HEK293 (cell line): ENCODE measurements at regions not wholly inside any gene's neighbourhood (a gene's known extent, or its start where the extent isn't known, plus 50 kb on each side); places are given as distances from the start of the nearest gene placed in this dataset.

ENCODE experiments used
- CTCF ChIA-PET: fragments of 350-600 bp; formaldehyde crosslinking; extraction: SDS; loops from one replicate; lab custom pipeline; 2021; ENCODE audit warnings: antibody characterized with exemption; lab: Yijun Ruan, JAX
- POLR2A ChIA-PET: fragments of 300-600 bp; formaldehyde crosslinking; extraction: SDS; loops from one replicate; lab custom pipeline; 2020; ENCODE audit warnings: antibody characterized with exemption, inconsistent platforms; lab: Yijun Ruan, JAX
- H3K27ac ChIP-seq: fragments of 200-500 bp; sonication (Bioruptor generic); 2 replicates; pipeline ENCODE4 v1.5.1; 2014; ENCODE audit warnings: low read depth, low read length, control low read depth, inconsistent platforms; ENCODE audit errors: extremely low read depth
- H3K36me3 ChIP-seq, 2 experiments: fragments of 200-500 bp in 1 of 2; sonication (Bioruptor generic) in 1 of 2; 1 replicate in 1 of 2; 2 replicates in 1 of 2; pipeline ENCODE4 v1.5.1; 2014 to 2017; ENCODE audit warnings: inconsistent platforms in 2 of 2, low read length in 2 of 2; ENCODE audit not compliant: control insufficient read depth in 2 of 2, insufficient read depth in 1 of 2
- H3K4me1 ChIP-seq: fragments of 200-500 bp; sonication (Bioruptor generic); 2 replicates; pipeline ENCODE4 v1.5.1; 2014; ENCODE audit warnings: mild to moderate bottlenecking, low read length, inconsistent platforms; ENCODE audit not compliant: control insufficient read depth, insufficient read depth
- H3K4me3 ChIP-seq: 2 replicates; pipeline ENCODE4 v1.5.1; 2011; ENCODE audit warnings: low read depth, mild to moderate bottlenecking, control low read depth, low read length, moderate library complexity
- H3K9me3 ChIP-seq: fragments of 200-500 bp; sonication (Bioruptor generic); 2 replicates; pipeline ENCODE4 v1.5.1; 2014; ENCODE audit warnings: low read depth, low read length, inconsistent platforms; ENCODE audit not compliant: control insufficient read depth, insufficient read depth
- GLI2 ChIP-seq: fragments of 450-650 bp; formaldehyde crosslinking; IDR thresholded peaks from 2 replicates; pipeline ENCODE4; 2017; ENCODE audit warnings: missing biosample characterization, missing genetic modification characterization, low read depth, borderline replicate concordance
- IKZF3 ChIP-seq: fragments of 450-650 bp; IDR thresholded peaks from 2 replicates; pipeline ENCODE4 v1.5.0; 2018; ENCODE audit warnings: missing biosample characterization, mild to moderate bottlenecking, missing genetic modification characterization, moderate library complexity
- MEIS1 ChIP-seq: sonication (generic); formaldehyde crosslinking; IDR thresholded peaks from 2 replicates; pipeline ENCODE4 v1.8.1; 2022; ENCODE audit warnings: missing genetic modification reagents, mild to moderate bottlenecking, borderline replicate concordance
- SALL2 ChIP-seq: fragments of 450-650 bp; formaldehyde crosslinking; IDR thresholded peaks from 2 replicates; pipeline ENCODE4 v1.5.0; 2017; ENCODE audit warnings: missing biosample characterization, mild to moderate bottlenecking, missing genetic modification characterization, borderline replicate concordance
- SP3 ChIP-seq: fragments of 450-650 bp; formaldehyde crosslinking; IDR thresholded peaks from 2 replicates; pipeline ENCODE4 v1.5.1; 2016; ENCODE audit warnings: missing biosample characterization, missing genetic modification characterization
- ZFP37 ChIP-seq: fragments of 450-650 bp; formaldehyde crosslinking; IDR thresholded peaks from 2 replicates; pipeline ENCODE4 v1.5.1; 2016; ENCODE audit warnings: missing biosample characterization, missing genetic modification characterization
- ZNF133 ChIP-seq: fragments of 450-650 bp; formaldehyde crosslinking; IDR thresholded peaks from 2 replicates; pipeline ENCODE4 v1.5.1; 2016; ENCODE audit warnings: missing biosample characterization, missing genetic modification characterization
- ZNF292 ChIP-seq: fragments of 450-650 bp; formaldehyde crosslinking; IDR thresholded peaks from 2 replicates; pipeline ENCODE4 v1.5.1; 2016; ENCODE audit warnings: low read depth, missing biosample characterization, missing genetic modification characterization, borderline replicate concordance
- ZNF311 ChIP-seq: fragments of 450-650 bp; formaldehyde crosslinking; IDR thresholded peaks from 2 replicates; pipeline ENCODE4 v1.5.1; 2017; ENCODE audit warnings: missing biosample characterization, missing genetic modification characterization, borderline replicate concordance
- ZNF341 ChIP-seq: fragments of 450-650 bp; formaldehyde crosslinking; IDR thresholded peaks from 2 replicates; pipeline ENCODE4; 2016; ENCODE audit warnings: low read depth, missing biosample characterization, missing genetic modification characterization
- ZNF391 ChIP-seq: fragments of 450-650 bp; formaldehyde crosslinking; IDR thresholded peaks from 2 replicates; pipeline ENCODE4 v1.5.1; 2016; ENCODE audit warnings: low read depth, missing biosample characterization, missing genetic modification characterization, borderline replicate concordance
- ZNF701 ChIP-seq: fragments of 450-650 bp; formaldehyde crosslinking; IDR thresholded peaks from 2 replicates; pipeline ENCODE4 v1.5.1; 2016; ENCODE audit warnings: missing biosample characterization, missing genetic modification characterization
- ZNF707 ChIP-seq: fragments of 450-650 bp; formaldehyde crosslinking; IDR thresholded peaks from 2 replicates; pipeline ENCODE4 v1.5.1; 2016; ENCODE audit warnings: missing biosample characterization, missing genetic modification characterization
- ZNF785 ChIP-seq: fragments of 450-650 bp; formaldehyde crosslinking; IDR thresholded peaks from 2 replicates; pipeline ENCODE4 v1.5.1; 2016; ENCODE audit warnings: missing biosample characterization, missing genetic modification characterization
- TF ChIP-seq, protein P1 (sequence below): fragments of 450-650 bp; formaldehyde crosslinking; optimal IDR thresholded peaks from 2 replicates; pipeline ENCODE3; 2016; ENCODE audit warnings: missing biosample characterization, mild to moderate bottlenecking, missing genetic modification characterization
- TF ChIP-seq, protein P2 (sequence below): fragments of 450-650 bp; formaldehyde crosslinking; IDR thresholded peaks from 2 replicates; pipeline ENCODE4 v1.5.1; 2016; ENCODE audit warnings: missing biosample characterization, missing genetic modification characterization
- TF ChIP-seq, protein P3 (sequence below): fragments of 450-650 bp; formaldehyde crosslinking; IDR thresholded peaks from 2 replicates; pipeline ENCODE4 v1.5.1; 2017; ENCODE audit warnings: missing biosample characterization, missing genetic modification characterization
- TF ChIP-seq, protein P4 (sequence below): fragments of 450-650 bp; formaldehyde crosslinking; IDR thresholded peaks from 2 replicates; pipeline ENCODE4 v1.5.1; 2016; ENCODE audit warnings: missing biosample characterization, missing genetic modification characterization
- TF ChIP-seq, protein P5 (sequence below): fragments of 450-650 bp; formaldehyde crosslinking; IDR thresholded peaks from 2 replicates; pipeline ENCODE4 v1.5.1; 2016; ENCODE audit warnings: missing biosample characterization, missing genetic modification characterization
- TF ChIP-seq, protein P6 (sequence below): fragments of 450-650 bp; formaldehyde crosslinking; IDR thresholded peaks from 2 replicates; pipeline ENCODE4 v1.5.1; 2017; ENCODE audit warnings: missing biosample characterization, missing genetic modification characterization

DNA sequence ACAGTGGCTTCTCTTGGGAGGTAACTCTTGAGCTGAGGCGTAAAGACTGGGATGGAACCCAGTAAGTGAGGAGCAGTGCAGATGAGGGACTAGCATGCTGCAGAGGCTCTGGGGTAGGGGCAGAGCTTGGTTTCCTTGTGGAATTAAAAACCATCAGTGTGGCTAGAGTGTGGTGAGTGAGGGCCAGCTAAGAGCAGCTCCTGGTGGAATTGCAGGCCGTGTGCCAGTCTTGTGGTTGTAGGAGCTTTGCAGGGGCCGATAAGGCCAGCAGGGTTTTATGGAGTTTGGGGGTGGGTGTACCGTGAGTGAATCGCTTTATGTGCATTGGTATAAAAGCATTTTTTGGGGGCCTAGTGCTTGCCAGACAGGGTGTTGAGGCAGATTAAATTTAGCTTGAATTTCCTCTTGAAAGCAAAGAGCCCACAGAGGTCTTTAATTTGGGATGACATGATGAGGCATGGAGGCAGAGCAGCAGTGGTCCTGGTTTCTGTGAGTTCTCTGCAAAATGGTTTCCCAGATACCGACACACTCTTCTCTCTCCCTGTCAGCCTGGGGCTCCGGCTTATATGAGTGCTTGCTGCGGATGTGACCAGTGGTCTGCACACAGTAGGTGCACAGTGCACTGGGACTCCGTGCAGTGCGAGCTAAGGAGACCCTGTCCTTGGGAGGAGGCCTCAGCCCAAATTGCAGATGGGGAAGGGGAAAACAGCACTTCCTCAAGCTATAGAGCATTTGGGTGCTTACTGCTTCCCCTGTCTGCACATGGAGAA is 176.4 kb upstream of the PITX1 start:
- ChIA-PET CTCF (interaction anchor here (0.5 to 1.9 kb wide), 4 partner anchors 17 to 262 kb away, joined by 3 to 6 read pairs (median 3); no protein-coding TSS in a partner anchor), POLR2A (no interaction called here)
- Histone ChIP-seq H3K9me3 (no peaks in the 10 kb centered on the region), H3K4me1 (no peaks in the 10 kb centered on the region), H3K36me3 (no peaks in the 10 kb centered on the region), H3K4me3 (no peak overlapping the region), H3K27ac (no peak overlapping the region)
- TF ChIP-seq, protein P1, sequence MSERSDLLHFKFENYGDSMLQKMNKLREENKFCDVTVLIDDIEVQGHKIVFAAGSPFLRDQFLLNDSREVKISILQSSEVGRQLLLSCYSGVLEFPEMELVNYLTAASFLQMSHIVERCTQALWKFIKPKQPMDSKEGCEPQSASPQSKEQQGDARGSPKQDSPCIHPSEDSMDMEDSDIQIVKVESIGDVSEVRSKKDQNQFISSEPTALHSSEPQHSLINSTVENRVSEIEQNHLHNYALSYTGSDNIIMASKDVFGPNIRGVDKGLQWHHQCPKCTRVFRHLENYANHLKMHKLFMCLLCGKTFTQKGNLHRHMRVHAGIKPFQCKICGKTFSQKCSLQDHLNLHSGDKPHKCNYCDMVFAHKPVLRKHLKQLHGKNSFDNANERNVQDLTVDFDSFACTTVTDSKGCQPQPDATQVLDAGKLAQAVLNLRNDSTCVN = no peak
- TF ChIP-seq ZNF133 (tag by site-specific recombination) = no peak
- TF ChIP-seq SP3 (tag by site-specific recombination) = no peak
- TF ChIP-seq ZNF311 (tag by site-specific recombination) = no peak
- TF ChIP-seq SALL2 (tag by site-specific recombination) = no peak
- TF ChIP-seq, protein P2, sequence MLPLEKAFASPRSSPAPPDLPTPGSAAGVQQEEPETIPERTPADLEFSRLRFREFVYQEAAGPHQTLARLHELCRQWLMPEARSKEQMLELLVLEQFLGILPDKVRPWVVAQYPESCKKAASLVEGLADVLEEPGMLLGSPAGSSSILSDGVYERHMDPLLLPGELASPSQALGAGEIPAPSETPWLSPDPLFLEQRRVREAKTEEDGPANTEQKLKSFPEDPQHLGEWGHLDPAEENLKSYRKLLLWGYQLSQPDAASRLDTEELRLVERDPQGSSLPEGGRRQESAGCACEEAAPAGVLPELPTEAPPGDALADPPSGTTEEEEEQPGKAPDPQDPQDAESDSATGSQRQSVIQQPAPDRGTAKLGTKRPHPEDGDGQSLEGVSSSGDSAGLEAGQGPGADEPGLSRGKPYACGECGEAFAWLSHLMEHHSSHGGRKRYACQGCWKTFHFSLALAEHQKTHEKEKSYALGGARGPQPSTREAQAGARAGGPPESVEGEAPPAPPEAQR = no peak
- no peak for TF ChIP-seq ZFP37
- TF ChIP-seq ZNF292 (tag by site-specific recombination) = no peak
- no peak for TF ChIP-seq ZNF701 (tag by site-specific recombination)
- no peak for TF ChIP-seq IKZF3
- TF ChIP-seq, protein P3, sequence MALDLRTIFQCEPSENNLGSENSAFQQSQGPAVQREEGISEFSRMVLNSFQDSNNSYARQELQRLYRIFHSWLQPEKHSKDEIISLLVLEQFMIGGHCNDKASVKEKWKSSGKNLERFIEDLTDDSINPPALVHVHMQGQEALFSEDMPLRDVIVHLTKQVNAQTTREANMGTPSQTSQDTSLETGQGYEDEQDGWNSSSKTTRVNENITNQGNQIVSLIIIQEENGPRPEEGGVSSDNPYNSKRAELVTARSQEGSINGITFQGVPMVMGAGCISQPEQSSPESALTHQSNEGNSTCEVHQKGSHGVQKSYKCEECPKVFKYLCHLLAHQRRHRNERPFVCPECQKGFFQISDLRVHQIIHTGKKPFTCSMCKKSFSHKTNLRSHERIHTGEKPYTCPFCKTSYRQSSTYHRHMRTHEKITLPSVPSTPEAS = no peak
- TF ChIP-seq ZNF707 = no peak
- TF ChIP-seq, protein P4, sequence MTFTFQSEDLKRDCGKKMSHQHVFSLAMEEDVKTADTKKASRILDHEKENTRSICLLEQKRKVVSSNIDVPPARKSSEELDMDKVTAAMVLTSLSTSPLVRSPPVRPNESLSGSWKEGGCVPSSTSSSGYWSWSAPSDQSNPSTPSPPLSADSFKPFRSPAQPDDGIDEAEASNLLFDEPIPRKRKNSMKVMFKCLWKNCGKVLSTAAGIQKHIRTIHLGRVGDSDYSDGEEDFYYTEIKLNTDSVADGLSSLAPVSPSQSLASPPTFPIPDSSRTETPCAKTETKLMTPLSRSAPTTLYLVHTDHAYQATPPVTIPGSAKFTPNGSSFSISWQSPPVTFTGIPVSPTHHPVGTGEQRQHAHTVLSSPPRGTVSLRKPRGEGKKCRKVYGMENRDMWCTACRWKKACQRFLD (tag by site-specific recombination) = no peak
- TF ChIP-seq, protein P5, sequence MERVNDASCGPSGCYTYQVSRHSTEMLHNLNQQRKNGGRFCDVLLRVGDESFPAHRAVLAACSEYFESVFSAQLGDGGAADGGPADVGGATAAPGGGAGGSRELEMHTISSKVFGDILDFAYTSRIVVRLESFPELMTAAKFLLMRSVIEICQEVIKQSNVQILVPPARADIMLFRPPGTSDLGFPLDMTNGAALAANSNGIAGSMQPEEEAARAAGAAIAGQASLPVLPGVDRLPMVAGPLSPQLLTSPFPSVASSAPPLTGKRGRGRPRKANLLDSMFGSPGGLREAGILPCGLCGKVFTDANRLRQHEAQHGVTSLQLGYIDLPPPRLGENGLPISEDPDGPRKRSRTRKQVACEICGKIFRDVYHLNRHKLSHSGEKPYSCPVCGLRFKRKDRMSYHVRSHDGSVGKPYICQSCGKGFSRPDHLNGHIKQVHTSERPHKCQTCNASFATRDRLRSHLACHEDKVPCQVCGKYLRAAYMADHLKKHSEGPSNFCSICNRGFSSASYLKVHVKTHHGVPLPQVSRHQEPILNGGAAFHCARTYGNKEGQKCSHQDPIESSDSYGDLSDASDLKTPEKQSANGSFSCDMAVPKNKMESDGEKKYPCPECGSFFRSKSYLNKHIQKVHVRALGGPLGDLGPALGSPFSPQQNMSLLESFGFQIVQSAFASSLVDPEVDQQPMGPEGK = no peak
- TF ChIP-seq ZNF391 = no peak
- no peak for TF ChIP-seq GLI2 (tag by site-specific recombination)
- TF ChIP-seq ZNF341 = no peak
- TF ChIP-seq ZNF785 = no peak
- TF ChIP-seq, protein P6, sequence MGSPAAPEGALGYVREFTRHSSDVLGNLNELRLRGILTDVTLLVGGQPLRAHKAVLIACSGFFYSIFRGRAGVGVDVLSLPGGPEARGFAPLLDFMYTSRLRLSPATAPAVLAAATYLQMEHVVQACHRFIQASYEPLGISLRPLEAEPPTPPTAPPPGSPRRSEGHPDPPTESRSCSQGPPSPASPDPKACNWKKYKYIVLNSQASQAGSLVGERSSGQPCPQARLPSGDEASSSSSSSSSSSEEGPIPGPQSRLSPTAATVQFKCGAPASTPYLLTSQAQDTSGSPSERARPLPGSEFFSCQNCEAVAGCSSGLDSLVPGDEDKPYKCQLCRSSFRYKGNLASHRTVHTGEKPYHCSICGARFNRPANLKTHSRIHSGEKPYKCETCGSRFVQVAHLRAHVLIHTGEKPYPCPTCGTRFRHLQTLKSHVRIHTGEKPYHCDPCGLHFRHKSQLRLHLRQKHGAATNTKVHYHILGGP (tag by site-specific recombination) = no peak
- no peak for TF ChIP-seq MEIS1 (CRISPR knock-in tag)
